SH-SY5Y (cell line): ENCODE measurements at regions not wholly inside any gene's neighbourhood (a gene's known extent, or its start where the extent isn't known, plus 50 kb on each side); places are given as distances from the start of the nearest gene placed in this dataset.

ENCODE experiments used
- GATA2 ChIP-seq: IDR thresholded peaks from 2 replicates; pipeline ENCODE4 v1.6.1; 2011; ENCODE audit warnings: mild to moderate bottlenecking, low read depth, low read length
- GATA3 ChIP-seq: IDR thresholded peaks from 2 replicates; pipeline ENCODE4 v1.6.1; 2011; ENCODE audit warnings: low read depth, mild to moderate bottlenecking, low read length, moderate library complexity

- TF ChIP-seq GATA3 = no peak
- no peak for TF ChIP-seq GATA2
These were observed 109.0 kb downstream of the HFE start for GRCh38 chr6:26195924-26196845.
